Liver (tissue), 3 donors: ENCODE measurements at regions not wholly inside any gene's neighbourhood (a gene's known extent, or its start where the extent isn't known, plus 50 kb on each side); places are given as distances from the start of the nearest gene placed in this dataset.

Experiments used
- FOXA1 ChIP-seq: IDR thresholded peaks from 2 replicates; pipeline ENCODE4 v1.6.1; 2016; ENCODE audit warnings: antibody characterized with exemption
- JUND ChIP-seq, 2 donors: IDR thresholded peaks; 2 replicates each; pipeline ENCODE4 v1.6.1; 2016; ENCODE audit warnings: antibody characterized with exemption in 2 of 2
- MAX ChIP-seq: IDR thresholded peaks from 2 replicates; pipeline ENCODE4 v1.6.1; 2016; ENCODE audit warnings: antibody characterized with exemption
- TF ChIP-seq, protein P1 (sequence below): fragments of 150-350 bp; IDR thresholded peaks from 2 replicates; pipeline ENCODE4 v1.5.1; 2017; ENCODE audit warnings: improper control_type of control experiment, low read depth, low read length; ENCODE audit not compliant: missing input control
- donor health status: healthy.
- donor health status: healthy.

DNA sequence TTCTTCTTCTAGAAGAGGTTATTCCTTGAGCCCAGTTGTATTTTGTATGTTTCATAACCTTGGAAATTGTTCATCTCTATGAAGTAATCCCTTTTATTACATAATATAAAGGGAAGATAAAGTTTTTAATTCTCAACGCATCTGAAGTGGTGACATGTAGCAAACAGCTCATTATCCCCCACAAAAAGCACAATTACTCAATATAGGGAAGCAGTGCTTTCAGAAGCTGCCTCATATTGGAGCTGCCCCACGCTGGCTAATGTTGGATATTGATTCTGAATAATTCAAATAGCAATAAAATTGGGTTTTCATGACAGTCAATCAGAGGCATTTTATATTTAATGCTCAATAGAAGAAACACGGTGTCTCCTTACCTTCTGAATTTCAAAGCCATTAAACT lies 604.3 kb upstream of the RBFOX1 start:
- TF ChIP-seq FOXA1: no peak
- TF ChIP-seq JUND (IDR thresholded peaks at IDR 0.05): no peak
- TF ChIP-seq MAX: no peak
- TF ChIP-seq, protein P1, sequence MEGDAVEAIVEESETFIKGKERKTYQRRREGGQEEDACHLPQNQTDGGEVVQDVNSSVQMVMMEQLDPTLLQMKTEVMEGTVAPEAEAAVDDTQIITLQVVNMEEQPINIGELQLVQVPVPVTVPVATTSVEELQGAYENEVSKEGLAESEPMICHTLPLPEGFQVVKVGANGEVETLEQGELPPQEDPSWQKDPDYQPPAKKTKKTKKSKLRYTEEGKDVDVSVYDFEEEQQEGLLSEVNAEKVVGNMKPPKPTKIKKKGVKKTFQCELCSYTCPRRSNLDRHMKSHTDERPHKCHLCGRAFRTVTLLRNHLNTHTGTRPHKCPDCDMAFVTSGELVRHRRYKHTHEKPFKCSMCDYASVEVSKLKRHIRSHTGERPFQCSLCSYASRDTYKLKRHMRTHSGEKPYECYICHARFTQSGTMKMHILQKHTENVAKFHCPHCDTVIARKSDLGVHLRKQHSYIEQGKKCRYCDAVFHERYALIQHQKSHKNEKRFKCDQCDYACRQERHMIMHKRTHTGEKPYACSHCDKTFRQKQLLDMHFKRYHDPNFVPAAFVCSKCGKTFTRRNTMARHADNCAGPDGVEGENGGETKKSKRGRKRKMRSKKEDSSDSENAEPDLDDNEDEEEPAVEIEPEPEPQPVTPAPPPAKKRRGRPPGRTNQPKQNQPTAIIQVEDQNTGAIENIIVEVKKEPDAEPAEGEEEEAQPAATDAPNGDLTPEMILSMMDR: no peak
